ENCODE measurements at regions not wholly inside any gene's neighbourhood (a gene's known extent, or its start where the extent isn't known, plus 50 kb on each side); places are given as distances from the start of the nearest gene placed in this dataset.
"Not testable (repeated sequence)": the region's sequence is repeated elsewhere in the genome, so short reads cannot be mapped to it uniquely, and the experiment has no call there.

DNA sequence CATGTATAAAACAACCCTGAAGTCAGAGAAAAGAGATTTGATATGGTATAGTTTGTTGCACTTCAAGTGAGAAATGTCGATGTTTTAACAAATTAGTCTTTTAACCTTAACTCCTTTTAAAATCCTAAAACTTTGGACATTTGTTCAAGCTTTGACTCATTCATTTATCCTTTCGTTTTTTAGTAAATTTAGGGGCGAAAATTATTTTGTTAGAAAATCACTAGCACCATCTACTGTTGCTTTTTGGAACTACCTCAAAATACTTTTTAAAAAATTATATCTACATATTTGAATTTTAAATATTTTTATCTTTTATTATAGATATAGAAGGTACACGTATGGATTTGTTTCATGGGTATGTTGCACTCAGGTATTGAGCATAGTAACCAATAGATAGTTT lies 165.1 kb upstream of the POF1B start:
- intact Hi-C loops (cut with DNase I): loop anchor here (1.0 kb wide), 1 partner anchor 433 kb away; no protein-coding TSS in a partner anchor
- no peak for DNase-seq

DNA sequence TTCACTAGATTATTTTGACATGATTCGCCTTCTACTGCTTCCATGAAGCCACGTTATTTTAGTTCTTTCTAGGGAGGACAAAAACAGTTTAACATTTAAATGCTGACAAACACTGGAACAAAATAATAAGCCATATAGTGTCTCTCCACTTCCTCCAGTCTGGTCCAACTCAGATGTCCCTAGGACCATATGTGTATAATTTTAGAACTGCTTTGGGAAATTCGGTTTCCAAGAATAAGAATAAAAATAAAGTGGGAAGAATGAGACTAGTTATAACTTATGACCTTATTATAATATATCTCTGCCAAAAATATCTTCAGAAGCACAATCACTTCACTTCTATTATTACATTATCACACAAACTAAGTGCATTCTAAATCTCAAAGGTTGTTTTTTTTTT lies 164.4 kb upstream of the POF1B start:
- no peak for DNase-seq
- intact Hi-C loops (cut with DNase I): loop anchor here (1.0 kb wide), 1 partner anchor 433 kb away; no protein-coding TSS in a partner anchor

DNA sequence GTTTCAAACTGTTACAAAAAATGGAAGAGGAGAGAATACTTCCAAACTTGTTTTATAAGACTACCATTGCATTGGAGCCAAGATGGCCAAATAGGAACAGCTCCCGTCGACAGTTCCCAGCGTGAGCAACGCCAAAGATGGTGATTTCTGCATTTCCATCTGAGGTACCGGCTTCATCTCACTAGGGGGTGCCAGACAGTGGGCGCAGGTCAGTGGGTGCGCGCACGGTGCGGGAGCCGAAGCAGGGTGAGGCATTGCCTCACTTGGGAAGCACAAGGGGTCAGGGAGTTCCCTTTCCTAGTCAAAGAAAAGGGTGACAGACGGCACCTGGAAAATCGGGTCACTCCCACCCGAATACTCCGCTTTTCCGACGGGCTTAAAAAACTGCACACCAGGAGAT lies 149.7 kb upstream of the POF1B start:
- intact Hi-C loops (cut with DNase I): not testable (repeated sequence)
- peak in 2 of 10 donors; percentile 47 to 67 for DNase-seq

DNA sequence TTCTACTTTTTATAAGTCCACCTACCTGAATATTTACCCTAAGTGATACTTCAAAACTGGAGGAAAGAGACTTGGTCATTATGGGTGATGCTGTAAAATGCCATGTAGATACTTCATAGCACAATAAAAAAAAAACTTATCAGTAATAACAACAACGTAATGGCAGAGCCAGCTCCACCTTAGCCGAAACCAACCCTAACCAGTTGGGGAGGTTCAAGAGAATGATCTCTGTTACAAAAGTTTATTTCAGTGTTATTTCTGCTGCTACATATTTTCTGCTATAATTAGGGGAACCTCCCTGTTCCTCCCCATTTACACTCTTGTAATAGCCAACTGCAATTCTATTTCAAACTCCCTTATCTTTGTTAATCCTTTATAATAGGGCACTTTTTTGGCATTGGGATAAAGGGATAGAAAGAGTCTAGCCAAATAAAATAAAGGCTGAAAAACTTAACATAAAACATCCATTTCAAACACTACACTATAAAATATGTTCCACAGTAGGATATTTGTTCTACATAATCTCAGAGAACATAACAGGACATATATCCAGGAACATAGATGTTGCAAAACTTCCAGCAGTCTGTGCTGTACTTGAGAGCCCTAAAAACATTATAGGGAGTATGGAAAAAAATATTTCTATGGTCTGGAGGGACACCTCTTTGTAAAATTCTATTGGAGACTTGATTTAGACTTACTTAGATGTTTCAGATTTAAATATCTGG lies 138.7 kb upstream of the POF1B start:
- DNase-seq: no peak
- intact Hi-C loops (cut with DNase I): no loop called here

DNA sequence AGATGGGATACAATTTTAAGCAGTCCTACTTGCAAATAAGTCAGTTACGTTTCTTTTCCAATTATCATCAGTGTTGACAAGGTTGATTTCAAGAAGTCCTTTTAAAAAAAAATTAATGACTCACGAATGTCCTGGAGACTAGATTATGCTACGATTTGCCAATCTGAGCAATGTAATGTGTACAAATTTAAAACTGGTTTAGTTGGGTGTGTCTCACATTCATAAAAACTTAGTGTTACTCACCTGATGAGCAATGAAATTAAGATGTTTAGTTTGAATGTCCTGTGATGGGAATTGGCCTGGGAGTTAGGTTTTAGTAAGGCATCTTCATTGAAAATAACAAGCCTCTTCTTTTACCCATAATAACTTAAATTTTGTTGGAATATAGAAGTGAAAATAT lies 136.7 kb upstream of the POF1B start:
- no peak for DNase-seq
- intact Hi-C loops (cut with DNase I): no loop called here

DNA sequence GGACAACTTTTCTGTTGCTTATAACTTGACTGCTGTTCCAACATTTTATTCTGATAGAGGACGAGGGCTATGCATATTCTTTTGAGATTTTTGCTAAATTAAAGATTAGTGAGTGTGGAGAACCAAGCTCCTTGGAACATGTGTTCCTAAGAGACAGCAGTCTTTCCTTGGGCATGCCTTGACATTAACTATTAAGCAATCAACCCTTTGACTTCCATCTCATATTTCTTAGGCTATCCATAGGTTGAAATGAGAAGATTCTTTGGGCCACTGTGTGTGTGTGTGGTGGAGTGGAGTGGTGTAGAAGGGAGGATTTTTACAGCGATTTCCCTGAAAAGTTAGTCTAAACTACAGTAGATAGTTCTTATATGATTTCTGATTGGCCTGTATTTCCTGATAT lies 127.4 kb upstream of the POF1B start:
- DNase-seq: no peak
- intact Hi-C loops (cut with DNase I): no loop called here

DNA sequence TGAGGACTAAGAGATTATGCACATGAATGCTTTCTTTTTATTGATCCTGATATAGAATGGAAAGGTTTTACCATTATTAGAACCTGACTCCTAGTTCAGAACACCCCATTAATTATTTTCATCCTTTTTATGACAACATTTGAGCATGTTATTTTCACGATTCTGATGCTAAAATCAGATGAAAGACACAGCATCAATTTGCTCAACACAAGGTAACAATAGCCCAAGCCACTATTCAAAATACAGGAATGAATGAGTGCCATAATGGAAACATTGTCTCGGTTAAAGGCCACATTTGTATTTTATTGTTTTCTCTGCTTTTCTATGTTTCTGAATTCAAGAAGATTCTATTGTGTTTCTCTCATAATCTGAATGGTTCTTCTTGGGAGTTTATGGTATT lies 126.3 kb upstream of the POF1B start:
- intact Hi-C loops (cut with DNase I): no loop called here
- no peak for DNase-seq

DNA sequence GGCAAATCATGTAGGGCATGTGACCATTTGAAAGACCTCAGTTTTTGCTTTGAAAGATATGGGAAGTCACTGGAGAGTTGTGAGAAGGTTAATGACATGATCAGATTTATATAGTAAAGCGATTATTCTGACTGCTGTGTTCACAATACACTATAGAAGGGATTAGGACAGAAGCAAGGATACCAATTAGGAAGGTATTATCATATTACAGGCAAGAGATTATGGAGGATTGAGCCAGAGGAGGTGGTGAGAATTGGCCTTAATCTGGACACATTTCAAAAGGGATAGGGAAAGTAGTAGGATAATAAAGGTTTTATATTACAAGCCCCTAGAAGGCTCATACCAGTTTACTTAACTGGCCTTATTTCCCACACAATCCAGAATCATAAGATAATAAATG lies 124.9 kb upstream of the POF1B start:
- intact Hi-C loops (cut with DNase I): no loop called here
- no peak for DNase-seq

DNA sequence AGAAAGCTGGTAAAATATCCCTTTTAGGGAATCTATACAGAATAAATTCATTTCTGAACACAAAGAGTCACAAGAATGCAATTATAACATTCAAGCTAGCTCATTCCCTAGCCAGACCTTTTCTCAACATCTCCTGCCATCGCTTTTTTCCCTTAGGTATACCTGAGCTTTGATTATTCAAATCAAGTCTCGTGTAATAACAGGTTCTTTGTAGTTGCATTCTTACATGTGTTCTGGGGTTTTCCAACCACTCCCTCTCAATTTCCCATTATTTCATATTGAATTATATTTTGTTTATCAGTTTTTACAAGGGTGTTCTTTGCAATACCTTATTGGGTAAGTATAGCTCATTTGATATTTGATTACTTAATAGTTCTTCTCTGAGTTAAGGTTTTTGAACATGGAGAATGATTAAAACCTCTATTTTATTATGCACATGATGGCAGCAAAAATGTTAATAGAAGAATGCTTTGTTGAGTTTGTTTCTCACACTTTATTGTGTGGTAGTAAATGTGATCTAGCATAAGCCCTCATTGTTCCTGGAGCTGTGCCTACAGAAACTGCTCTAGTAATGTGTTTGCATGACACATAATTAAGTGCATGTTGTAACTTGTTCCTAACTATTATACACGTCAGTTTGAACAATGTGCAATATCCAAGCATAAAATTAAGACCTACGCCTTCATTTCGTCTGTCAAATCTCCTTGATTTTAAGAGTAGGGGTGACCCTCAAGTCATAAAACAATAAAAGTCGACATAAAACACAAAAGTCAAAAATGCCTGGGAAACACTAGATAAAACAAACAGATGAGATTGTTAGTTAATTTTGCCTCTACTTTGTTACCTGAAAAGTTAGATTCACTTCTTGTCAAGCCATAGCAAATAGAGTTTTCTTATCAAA lies 124.0 kb upstream of the POF1B start:
- intact Hi-C loops (cut with DNase I): no loop called here
- no peak for DNase-seq

DNA sequence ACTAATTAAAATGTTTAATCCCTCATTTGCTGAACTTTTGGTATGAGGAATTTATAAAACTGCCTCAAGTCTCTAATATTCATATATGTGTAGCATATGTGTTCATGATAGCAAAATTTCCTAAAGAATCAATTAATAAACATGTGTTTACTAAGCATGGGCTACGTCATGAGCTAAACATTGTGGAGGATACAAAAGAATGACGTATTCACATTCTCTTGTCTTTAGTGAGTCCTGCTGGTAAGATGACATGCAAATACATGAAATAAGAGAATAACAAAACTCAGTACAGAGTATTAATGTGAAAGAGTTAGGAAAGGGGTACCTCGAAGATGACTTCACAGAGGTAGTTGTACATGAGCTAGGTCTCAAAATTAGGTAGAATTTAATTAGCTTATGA lies 121.9 kb upstream of the POF1B start:
- intact Hi-C loops (cut with DNase I): no loop called here
- DNase-seq: no peak

DNA sequence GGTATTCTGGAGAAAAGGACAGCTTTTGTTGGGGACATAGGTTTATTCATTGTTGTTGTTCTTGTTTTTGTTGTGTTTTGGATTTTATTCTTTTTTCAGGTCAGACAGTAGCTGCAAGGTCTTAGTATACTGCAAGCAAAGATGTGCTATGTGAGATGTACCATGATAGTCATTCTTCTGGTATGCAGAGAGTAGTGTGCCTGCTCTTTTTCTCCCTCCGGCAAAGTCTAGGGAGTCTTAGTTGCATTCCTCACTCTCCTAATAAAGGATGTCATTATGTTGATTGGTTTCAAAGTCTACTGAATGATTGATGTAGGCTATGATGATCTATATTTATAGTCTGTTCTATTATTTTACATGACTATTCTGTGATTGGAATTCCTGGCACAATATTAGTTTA lies 119.9 kb upstream of the POF1B start:
- intact Hi-C loops (cut with DNase I): no loop called here
- DNase-seq: no peak

DNA sequence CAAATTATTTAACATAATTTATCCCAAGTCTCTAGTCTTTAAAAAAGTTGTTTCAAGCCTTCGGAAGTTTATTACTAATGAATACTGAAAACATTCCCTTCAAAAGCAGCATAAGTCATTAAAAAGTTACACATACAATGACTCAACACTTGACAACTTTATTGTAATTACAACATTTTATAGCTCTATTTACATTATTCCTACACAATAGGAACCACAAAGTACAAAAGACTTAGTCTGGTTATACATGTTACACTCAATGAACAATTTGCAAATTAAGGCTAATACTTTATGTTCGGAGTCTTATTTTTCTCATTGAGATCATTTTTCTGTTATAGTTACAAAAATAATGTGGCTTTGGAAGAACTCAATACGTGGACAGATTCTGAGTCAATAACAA lies 114.4 kb upstream of the POF1B start:
- no peak for DNase-seq
- intact Hi-C loops (cut with DNase I): no loop called here

DNA sequence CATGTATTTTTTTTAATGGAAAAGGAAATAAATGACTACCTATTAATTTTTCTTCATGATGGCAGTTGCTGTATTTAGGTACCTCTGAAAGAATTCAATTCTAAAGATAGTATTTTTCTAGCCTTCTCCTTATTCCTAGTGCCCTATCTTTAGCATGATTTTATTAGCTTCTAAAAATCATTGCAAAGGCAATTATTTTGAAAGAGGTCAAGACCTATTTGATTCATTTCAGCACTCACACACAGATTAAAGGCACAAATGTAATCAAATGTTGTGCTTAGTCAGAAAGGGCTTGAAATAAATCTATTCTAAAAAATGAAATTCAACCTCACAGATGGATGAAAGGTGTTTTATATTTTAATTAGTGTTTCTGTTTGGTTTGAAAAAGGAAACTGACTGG lies 74.8 kb upstream of the POF1B start:
- intact Hi-C loops (cut with DNase I): no loop called here

DNA sequence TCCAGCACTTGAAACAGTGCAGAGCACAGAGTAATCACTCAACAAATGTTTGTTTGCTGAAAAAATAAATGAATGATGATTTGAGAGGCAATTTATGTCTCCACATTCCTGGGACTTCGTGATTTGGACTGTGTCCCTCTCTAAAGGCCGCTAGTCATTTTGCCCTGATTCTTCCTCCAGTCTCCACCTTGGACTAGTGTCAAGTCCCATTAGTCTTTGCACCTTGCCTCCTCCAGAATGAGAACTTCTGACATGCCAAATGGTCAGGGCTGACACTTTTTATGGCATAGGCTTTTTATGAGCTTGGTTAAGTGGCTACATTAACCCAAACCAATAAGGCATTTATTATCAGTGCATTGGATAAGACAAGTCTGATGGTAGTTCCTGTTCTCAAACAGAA lies 65.1 kb upstream of the POF1B start:
- intact Hi-C loops (cut with DNase I): no loop called here

More for the DNA sequence above, 74.8 kb upstream of the POF1B start:
- no peak for DNase-seq

More for the DNA sequence above, 65.1 kb upstream of the POF1B start:
- DNase-seq: no peak
